ENCODE measurements at regions not wholly inside any gene's neighbourhood (a gene's known extent, or its start where the extent isn't known, plus 50 kb on each side); places are given as distances from the start of the nearest gene placed in this dataset.
"Not testable (repeated sequence)": the region's sequence is repeated elsewhere in the genome, so short reads cannot be mapped to it uniquely, and the experiment has no call there.

DNA sequence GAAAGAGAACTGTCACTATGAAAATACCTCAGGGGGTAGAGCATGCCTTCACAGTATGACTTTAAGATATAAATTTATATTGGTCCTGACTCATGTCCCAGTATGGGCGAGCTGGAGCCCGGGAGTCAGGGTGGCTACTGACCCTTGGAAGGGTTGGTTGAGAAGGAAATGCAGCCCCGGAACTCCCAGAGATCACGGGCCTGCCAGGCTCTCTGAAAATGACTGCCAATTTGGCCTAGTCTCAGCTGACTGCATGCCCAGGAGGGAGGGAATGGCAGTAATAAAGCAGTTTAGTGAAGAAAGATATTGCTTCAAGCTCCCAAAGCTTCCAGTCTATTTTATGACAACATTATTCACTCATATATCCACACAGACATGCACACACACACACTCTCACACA, 299.0 kb downstream of the NR2F2 start:
- Histone ChIP-seq H3K36me3 (no peaks in the 10 kb centered on the region), H3K9me3 (ENCODE audit: low read depth) (no peaks in the 10 kb centered on the region), H3K4me1 (ENCODE audit: low read depth) (peaks cover 24% of the 10 kb centered on the region), H3K4me3 (no peak overlapping the region), H3K27me3 (no peaks in the 10 kb centered on the region), H3K27ac (no peak overlapping the region)
- no peak for TF ChIP-seq CTCF (IDR thresholded peaks at IDR 0.05; ENCODE audit: low read depth, low read length)
- no peak for DNase-seq (ENCODE audit: low read depth in 1 of 2, low spot score in 1 of 2)

GRCh38 chr15:96638793-96639192, 308.3 kb downstream of the NR2F2 start:
- TF ChIP-seq CTCF (IDR thresholded peaks at IDR 0.05; ENCODE audit: low read depth, low read length) = no peak
- H3K4me1 ChIP-seq (ENCODE audit: low read depth) = no peaks in the 10 kb centered on the region
- H3K4me3 ChIP-seq = no peak overlapping the region
- no peak for DNase-seq (ENCODE audit: low read depth in 1 of 2, low spot score in 1 of 2)
- peaks cover 3% of the 10 kb centered on the region for H3K27me3 ChIP-seq
- no peak overlapping the region for H3K27ac ChIP-seq
- no peaks in the 10 kb centered on the region for H3K9me3 ChIP-seq (ENCODE audit: low read depth)
- no peaks in the 10 kb centered on the region for H3K36me3 ChIP-seq

GRCh38 chr15:96645796-96646195, 315.3 kb downstream of the NR2F2 start:
- no peaks in the 10 kb centered on the region for H3K9me3 ChIP-seq (ENCODE audit: low read depth)
- no peaks in the 10 kb centered on the region for H3K36me3 ChIP-seq
- no peaks in the 10 kb centered on the region for H3K27me3 ChIP-seq
- no peak for TF ChIP-seq CTCF (IDR thresholded peaks at IDR 0.05; ENCODE audit: low read depth, low read length)
- no peaks in the 10 kb centered on the region for H3K4me1 ChIP-seq (ENCODE audit: low read depth)
- no peak for DNase-seq (ENCODE audit: low read depth in 1 of 2, low spot score in 1 of 2)
- no peak overlapping the region for H3K4me3 ChIP-seq
- no peak overlapping the region for H3K27ac ChIP-seq

DNA sequence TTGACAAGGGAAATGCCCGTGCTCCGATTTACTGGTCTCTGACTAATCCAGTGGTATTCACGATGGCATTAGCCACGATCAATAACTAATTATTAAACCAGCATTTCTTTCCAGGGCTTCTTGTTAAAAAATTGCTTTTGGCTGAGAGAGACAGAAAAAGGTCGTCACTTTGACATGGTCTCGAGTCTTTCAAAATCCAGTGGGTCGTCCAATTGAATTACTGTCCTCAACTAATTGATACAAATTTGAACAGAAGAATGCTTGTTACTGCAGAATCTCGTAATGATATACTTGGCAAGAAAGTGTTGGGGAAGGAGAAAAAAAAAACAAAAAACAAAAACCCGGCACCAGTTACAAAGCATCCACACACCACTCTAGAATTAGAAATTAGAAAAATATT, 318.4 kb downstream of the NR2F2 start:
- no peak for TF ChIP-seq CTCF (IDR thresholded peaks at IDR 0.05; ENCODE audit: low read depth, low read length)

DNA sequence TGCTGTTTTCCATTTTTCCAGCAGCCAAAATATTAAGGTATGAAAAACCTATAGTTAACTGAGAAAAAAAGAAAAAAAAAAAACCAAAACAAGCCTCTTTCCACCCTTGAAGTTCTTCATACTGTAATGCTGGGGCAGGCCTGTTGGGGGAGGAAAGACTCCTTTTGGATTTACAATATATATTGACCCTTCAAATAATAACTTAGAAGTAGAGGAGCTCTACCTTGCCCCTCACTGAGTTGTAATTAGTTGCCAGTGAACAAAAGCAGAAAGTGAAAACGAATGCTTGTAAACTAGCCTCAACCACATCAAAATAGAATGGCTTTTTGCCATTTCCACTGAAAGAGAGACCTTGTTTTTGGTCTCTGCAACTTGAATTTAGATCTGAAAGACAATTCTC, 326.6 kb downstream of the NR2F2 start:
- no peak for TF ChIP-seq CTCF (IDR thresholded peaks at IDR 0.05; ENCODE audit: low read depth, low read length)
- H3K4me3 ChIP-seq = no peak overlapping the region
- H3K27me3 ChIP-seq = no peaks in the 10 kb centered on the region
- no peak overlapping the region for H3K27ac ChIP-seq
- H3K36me3 ChIP-seq = no peaks in the 10 kb centered on the region
- no peaks in the 10 kb centered on the region for H3K9me3 ChIP-seq (ENCODE audit: low read depth)
- DNase-seq (ENCODE audit: low read depth in 1 of 2, low spot score in 1 of 2) = no peak
- no peaks in the 10 kb centered on the region for H3K4me1 ChIP-seq (ENCODE audit: low read depth)

More for the DNA sequence above, 318.4 kb downstream of the NR2F2 start:
- Histone ChIP-seq H3K4me3 (no peak overlapping the region), H3K27ac (no peak overlapping the region), H3K4me1 (ENCODE audit: low read depth) (no peaks in the 10 kb centered on the region), H3K36me3 (no peaks in the 10 kb centered on the region), H3K9me3 (ENCODE audit: low read depth) (no peaks in the 10 kb centered on the region), H3K27me3 (no peaks in the 10 kb centered on the region)
- no peak for DNase-seq (ENCODE audit: low read depth in 1 of 2, low spot score in 1 of 2)

DNA sequence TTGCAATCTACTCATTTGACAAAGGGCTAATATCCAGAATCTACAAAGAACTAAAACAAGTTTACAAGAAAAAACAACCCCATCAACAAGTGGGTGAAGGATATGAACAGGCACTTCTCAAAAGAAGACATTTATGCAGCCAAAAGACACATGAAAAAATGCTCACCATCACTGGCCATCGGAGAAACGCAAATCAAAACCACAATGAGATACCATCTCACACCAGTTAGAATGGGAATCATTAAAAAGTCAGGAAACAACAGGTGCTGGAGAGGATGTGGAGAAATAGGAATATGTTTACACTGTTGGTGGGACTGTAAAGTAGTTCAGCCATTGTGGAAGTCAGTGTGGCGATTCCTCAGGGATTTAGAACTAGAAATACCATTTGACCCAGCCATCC, 336.5 kb downstream of the NR2F2 start:
- H3K27ac ChIP-seq, H3K27me3 ChIP-seq: not testable (repeated sequence)

More for the DNA sequence above, 336.5 kb downstream of the NR2F2 start:
- not testable (repeated sequence) for DNase-seq (ENCODE audit: low read depth in 1 of 2, low spot score in 1 of 2); H3K9me3 ChIP-seq (ENCODE audit: low read depth); H3K4me3 ChIP-seq; H3K4me1 ChIP-seq (ENCODE audit: low read depth); H3K36me3 ChIP-seq
